ENCODE measurements at regions not wholly inside any gene's neighbourhood (a gene's known extent, or its start where the extent isn't known, plus 50 kb on each side); places are given as distances from the start of the nearest gene placed in this dataset.

- Histone ChIP-seq H3K9me2 (ENCODE audit: insufficient read depth) (peaks cover 4% of the 10 kb centered on the region; the same call in 1 of the 2 replicates), H3K4me3 (no peak overlapping the region), H3K27me3 (ENCODE audit: insufficient read depth) (no peaks in the 10 kb centered on the region), H2AFZ (no peak overlapping the region), H4K20me1 (replicated peaks; ENCODE audit: insufficient read depth) (no peaks in the 10 kb centered on the region), H3K4me1 (ENCODE audit: insufficient read depth) (no peaks in the 10 kb centered on the region), H3K27ac (ENCODE audit: low read depth) (no peak overlapping the region), H3K79me2 (replicated peaks; ENCODE audit: insufficient read depth) (no peaks in the 10 kb centered on the region), H3F3A (replicated peaks; ENCODE audit: low read depth) (no peaks in the 10 kb centered on the region), H3K4me2 (no peak overlapping the region), H3K36me3 (ENCODE audit: insufficient read depth) (no peaks in the 10 kb centered on the region)
- TF ChIP-seq NANOG (IDR thresholded peaks at IDR 0.05; ENCODE audit: borderline replicate concordance) (no peak), ZNF114 (CRISPR knock-in tag; IDR thresholded peaks at IDR 0.05) (no peak), EZH2 (IDR thresholded peaks at IDR 0.05; ENCODE audit: low read depth, unreplicated experiment) (no peak), CTCF (conservative IDR thresholded peaks at IDR 0.05; ENCODE audit: low read depth in 2 of 2) (no peak), CREB1 (CRISPR knock-in tag; IDR thresholded peaks at IDR 0.05; ENCODE audit: low read depth) (no peak), EZH2phosphoT487 (IDR thresholded peaks at IDR 0.05; ENCODE audit: unreplicated experiment) (no peak), STAT1 (IDR thresholded peaks at IDR 0.05; ENCODE audit: unreplicated experiment) (no peak), POLR2AphosphoS5 (IDR thresholded peaks at IDR 0.05; ENCODE audit: low read depth) (no peak)
- TF ChIP-seq, protein P1, sequence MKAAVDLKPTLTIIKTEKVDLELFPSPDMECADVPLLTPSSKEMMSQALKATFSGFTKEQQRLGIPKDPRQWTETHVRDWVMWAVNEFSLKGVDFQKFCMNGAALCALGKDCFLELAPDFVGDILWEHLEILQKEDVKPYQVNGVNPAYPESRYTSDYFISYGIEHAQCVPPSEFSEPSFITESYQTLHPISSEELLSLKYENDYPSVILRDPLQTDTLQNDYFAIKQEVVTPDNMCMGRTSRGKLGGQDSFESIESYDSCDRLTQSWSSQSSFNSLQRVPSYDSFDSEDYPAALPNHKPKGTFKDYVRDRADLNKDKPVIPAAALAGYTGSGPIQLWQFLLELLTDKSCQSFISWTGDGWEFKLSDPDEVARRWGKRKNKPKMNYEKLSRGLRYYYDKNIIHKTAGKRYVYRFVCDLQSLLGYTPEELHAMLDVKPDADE (IDR thresholded peaks at IDR 0.05), result no peak
- TF ChIP-seq, protein P2, sequence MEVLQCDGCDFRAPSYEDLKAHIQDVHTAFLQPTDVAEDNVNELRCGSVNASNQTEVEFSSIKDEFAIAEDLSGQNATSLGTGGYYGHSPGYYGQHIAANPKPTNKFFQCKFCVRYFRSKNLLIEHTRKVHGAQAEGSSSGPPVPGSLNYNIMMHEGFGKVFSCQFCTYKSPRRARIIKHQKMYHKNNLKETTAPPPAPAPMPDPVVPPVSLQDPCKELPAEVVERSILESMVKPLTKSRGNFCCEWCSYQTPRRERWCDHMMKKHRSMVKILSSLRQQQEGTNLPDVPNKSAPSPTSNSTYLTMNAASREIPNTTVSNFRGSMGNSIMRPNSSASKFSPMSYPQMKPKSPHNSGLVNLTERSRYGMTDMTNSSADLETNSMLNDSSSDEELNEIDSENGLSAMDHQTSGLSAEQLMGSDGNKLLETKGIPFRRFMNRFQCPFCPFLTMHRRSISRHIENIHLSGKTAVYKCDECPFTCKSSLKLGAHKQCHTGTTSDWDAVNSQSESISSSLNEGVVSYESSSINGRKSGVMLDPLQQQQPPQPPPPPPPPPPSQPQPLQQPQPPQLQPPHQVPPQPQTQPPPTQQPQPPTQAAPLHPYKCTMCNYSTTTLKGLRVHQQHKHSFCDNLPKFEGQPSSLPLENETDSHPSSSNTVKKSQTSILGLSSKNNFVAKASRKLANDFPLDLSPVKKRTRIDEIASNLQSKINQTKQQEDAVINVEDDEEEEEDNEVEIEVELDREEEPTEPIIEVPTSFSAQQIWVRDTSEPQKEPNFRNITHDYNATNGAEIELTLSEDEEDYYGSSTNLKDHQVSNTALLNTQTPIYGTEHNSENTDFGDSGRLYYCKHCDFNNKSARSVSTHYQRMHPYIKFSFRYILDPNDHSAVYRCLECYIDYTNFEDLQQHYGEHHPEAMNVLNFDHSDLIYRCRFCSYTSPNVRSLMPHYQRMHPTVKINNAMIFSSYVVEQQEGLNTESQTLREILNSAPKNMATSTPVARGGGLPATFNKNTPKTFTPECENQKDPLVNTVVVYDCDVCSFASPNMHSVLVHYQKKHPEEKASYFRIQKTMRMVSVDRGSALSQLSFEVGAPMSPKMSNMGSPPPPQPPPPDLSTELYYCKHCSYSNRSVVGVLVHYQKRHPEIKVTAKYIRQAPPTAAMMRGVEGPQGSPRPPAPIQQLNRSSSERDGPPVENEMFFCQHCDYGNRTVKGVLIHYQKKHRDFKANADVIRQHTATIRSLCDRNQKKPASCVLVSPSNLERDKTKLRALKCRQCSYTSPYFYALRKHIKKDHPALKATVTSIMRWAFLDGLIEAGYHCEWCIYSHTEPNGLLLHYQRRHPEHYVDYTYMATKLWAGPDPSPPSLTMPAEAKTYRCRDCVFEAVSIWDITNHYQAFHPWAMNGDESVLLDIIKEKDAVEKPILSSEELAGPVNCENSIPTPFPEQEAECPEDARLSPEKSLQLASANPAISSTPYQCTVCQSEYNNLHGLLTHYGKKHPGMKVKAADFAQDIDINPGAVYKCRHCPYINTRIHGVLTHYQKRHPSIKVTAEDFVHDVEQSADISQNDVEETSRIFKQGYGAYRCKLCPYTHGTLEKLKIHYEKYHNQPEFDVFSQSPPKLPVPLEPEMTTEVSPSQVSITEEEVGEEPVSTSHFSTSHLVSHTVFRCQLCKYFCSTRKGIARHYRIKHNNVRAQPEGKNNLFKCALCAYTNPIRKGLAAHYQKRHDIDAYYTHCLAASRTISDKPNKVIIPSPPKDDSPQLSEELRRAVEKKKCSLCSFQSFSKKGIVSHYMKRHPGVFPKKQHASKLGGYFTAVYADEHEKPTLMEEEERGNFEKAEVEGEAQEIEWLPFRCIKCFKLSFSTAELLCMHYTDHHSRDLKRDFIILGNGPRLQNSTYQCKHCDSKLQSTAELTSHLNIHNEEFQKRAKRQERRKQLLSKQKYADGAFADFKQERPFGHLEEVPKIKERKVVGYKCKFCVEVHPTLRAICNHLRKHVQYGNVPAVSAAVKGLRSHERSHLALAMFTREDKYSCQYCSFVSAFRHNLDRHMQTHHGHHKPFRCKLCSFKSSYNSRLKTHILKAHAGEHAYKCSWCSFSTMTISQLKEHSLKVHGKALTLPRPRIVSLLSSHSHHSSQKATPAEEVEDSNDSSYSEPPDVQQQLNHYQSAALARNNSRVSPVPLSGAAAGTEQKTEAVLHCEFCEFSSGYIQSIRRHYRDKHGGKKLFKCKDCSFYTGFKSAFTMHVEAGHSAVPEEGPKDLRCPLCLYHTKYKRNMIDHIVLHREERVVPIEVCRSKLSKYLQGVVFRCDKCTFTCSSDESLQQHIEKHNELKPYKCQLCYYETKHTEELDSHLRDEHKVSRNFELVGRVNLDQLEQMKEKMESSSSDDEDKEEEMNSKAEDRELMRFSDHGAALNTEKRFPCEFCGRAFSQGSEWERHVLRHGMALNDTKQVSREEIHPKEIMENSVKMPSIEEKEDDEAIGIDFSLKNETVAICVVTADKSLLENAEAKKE (CRISPR knock-in tag; IDR thresholded peaks at IDR 0.05), result no peak
- Mint-ChIP-seq H3K9me3 (no peaks in the 10 kb centered on the region), H3K36me3 (ENCODE audit: low read depth) (no peaks in the 10 kb centered on the region), H3K4me1 (no peaks in the 10 kb centered on the region), H3K27me3 (ENCODE audit: insufficient read depth, low read depth, poor library complexity) (peaks cover 2% of the 10 kb centered on the region), H3K27ac (no peak overlapping the region), H3K4me3 (no peak overlapping the region)
- ATAC-seq (no peak), DNase-seq (ENCODE audit: low spot score) (no peak)
Measured at GRCh38 chr4:104643805-104644204, 149.1 kb upstream of the CXXC4 start.
